Heart left ventricle (tissue), 16 donors: ENCODE measurements at regions not wholly inside any gene's neighbourhood (a gene's known extent, or its start where the extent isn't known, plus 50 kb on each side); places are given as distances from the start of the nearest gene placed in this dataset.

Source experiments
- ATAC-seq, 4 donors: fragments of 200-7000 bp; cut with Tn5 transposase; one replicate each; pipeline ENCODE4 v1.9.1; 2020 to 2022; ENCODE audit warnings: moderate library complexity in 4 of 4, mild to moderate bottlenecking in 3 of 4, moderate number of reproducible peaks in 1 of 4
- DNase-seq, 5 donors: peaks; one replicate each; pipeline ENCODE4 v3.0.0-alpha.2; 2020
- H3K27ac ChIP-seq, 12 donors: fragments of 200-600 bp; sonication (generic) in 4 of 12; one replicate each; pipeline versions ENCODE4 v1.5.0 to v1.8.0; 2016 to 2022; ENCODE audit warnings: mild to moderate bottlenecking in 2 of 12
- H3K27me3 ChIP-seq, 9 donors: fragments of 200-600 bp; sonication (generic) in 2 of 9; one replicate each; pipeline versions ENCODE4 v1.5.1 to v1.8.0; 2016 to 2022; ENCODE audit warnings: mild to moderate bottlenecking in 3 of 9
- H3K36me3 ChIP-seq, 9 donors: fragments of 200-600 bp; sonication (generic) in 2 of 9; one replicate each; pipeline versions ENCODE4 v1.5.0 to v1.8.0; 2018 to 2022; ENCODE audit warnings: mild to moderate bottlenecking in 2 of 9
- H3K4me1 ChIP-seq, 12 donors: fragments of 200-600 bp; sonication (generic) in 4 of 12; one replicate each; pipeline versions ENCODE4 v1.5.0 to v1.8.0; 2016 to 2022; ENCODE audit warnings: mild to moderate bottlenecking in 3 of 12
- H3K4me3 ChIP-seq, 12 donors: fragments of 200-600 bp; sonication (generic) in 4 of 12; one replicate each; pipeline versions ENCODE4 v1.5.0 to v1.8.0; 2017 to 2022; ENCODE audit warnings: mild to moderate bottlenecking in 9 of 12, moderate library complexity in 4 of 12
- H3K9me3 ChIP-seq, 12 donors: fragments of 200-600 bp; sonication (generic) in 4 of 12; one replicate each; pipeline versions ENCODE4 v1.5.0 to v1.8.0; 2016 to 2022; ENCODE audit warnings: mild to moderate bottlenecking in 1 of 12
- CTCF ChIP-seq, 12 donors: fragments of 200-600 bp; sonication (generic) in 4 of 12; IDR thresholded peaks; one replicate each; pipeline versions ENCODE4 v1.5.0 to v1.8.0; 2018 to 2022; ENCODE audit warnings: antibody characterized with exemption in 12 of 12, mild to moderate bottlenecking in 5 of 12
- POLR2A ChIP-seq, 2 donors: fragments of 450-650 bp; IDR thresholded peaks; one replicate each; pipeline ENCODE4 v1.6.1; 2017; ENCODE audit warnings: antibody characterized with exemption in 2 of 2, mild to moderate bottlenecking in 2 of 2, moderate library complexity in 2 of 2
- WGBS, 4 donors: extraction: QIAGEN DNeasy Blood & Tissue Kit in 2 of 4; methylation state at CpG; one replicate each; pipeline versions ENCODE4 v1.1.5 to v1.1.7; 2013 to 2018; 5-methylcytosine and 5-hydroxymethylcytosine counted together
- intact Hi-C, 10 donors: fragments of 100-400 bp; cut with DNase I; formaldehyde crosslinking; loops; one replicate each; pipeline versions ENCODE4 v1.11.1 to v1.14.2; 2022
- donor health status: ischemic (EF 13 %, LVEDD 7.1; RV severe dilation, severe dysfunction).
- donor health status: healthy with polysubstance abuse.
- donor health status: DM: no; HTN: yes; CAD: no.
- donor health status: DM: no; HTN: no; CAD: no.
- donor health status: ischemic (EF 25% LVEDD 6.9; RV normal size, moderate dysfunction).
- donor health status: ischemic (EF 25% LVEDD 5.7; RV mildly dilated, moderate dysfunction).
- donor health status: healthy.
- donor health status: DM: yes; HTN: yes; CAD: no.
- donor health status: ischemic (EF 35%, LVEDD 5.7; RV mildly dilated, moderate dysfunction).
- donor health status: nonischemic (EF 11% LVEDD 7.7; RV severe dilation, severe dysfunction).
- donor health status: DM: yes; HTN: yes; CAD: no.
- donor health status: PGD.
- donor health status: ischemic (EF 29% LVEDD 5.4; RV normal size, mild dysfunction).
- donor health status: nonischemic (EF 23%, LVEDD 6.1; RV moderate dilation, normal function).

GRCh38 chr14:87171141-87171540 is 821.8 kb downstream of the GALC start:
- intact Hi-C loops = no loop called here
- Histone ChIP-seq H3K4me1 (no peaks in the 10 kb centered on the region), H3K36me3 (no peaks in the 10 kb centered on the region), H3K27me3 (no peaks in the 10 kb centered on the region), H3K4me3 (no peak overlapping the region), H3K9me3 (no peaks in the 10 kb centered on the region), H3K27ac (no peak overlapping the region)
- no peak for ATAC-seq
- WGBS, 4 donors = 63 to 70% (median 68%) methylated on average over 2 of the region's 2 CpGs
- no peak for DNase-seq
- TF ChIP-seq CTCF (IDR thresholded peaks at IDR 0.05) (no peak), POLR2A (IDR thresholded peaks at IDR 0.05) (no peak)

- TF ChIP-seq POLR2A (IDR thresholded peaks at IDR 0.05) (no peak), CTCF (IDR thresholded peaks at IDR 0.05) (no peak)
- no peak for ATAC-seq
- intact Hi-C loops = no loop called here
- Histone ChIP-seq H3K36me3 (no peaks in the 10 kb centered on the region), H3K4me3 (no peak overlapping the region), H3K27ac (no peak overlapping the region), H3K27me3 (no peaks in the 10 kb centered on the region), H3K9me3 (no peaks in the 10 kb centered on the region), H3K4me1 (no peaks in the 10 kb centered on the region)
- 29 to 39% (median 37%) methylated on average over 3 of the region's 3 CpGs for WGBS, 4 donors
- no peak for DNase-seq
Measured at GRCh38 chr14:87170179-87170578, 822.8 kb downstream of the GALC start.

- 79 to 92% (median 82%) methylated on average over 2 of the region's 2 CpGs for WGBS, 4 donors
- no peaks in the 10 kb centered on the region for H3K4me1 ChIP-seq
- no peaks in the 10 kb centered on the region for H3K27me3 ChIP-seq
- H3K9me3 ChIP-seq = no peaks in the 10 kb centered on the region
- TF ChIP-seq POLR2A (IDR thresholded peaks at IDR 0.05) = no peak
- TF ChIP-seq CTCF (IDR thresholded peaks at IDR 0.05) = no peak
- H3K36me3 ChIP-seq = no peaks in the 10 kb centered on the region
- H3K4me3 ChIP-seq = no peak overlapping the region
- no peak for ATAC-seq
- no peak overlapping the region for H3K27ac ChIP-seq
- intact Hi-C loops = no loop called here
- no peak for DNase-seq
Measured at GRCh38 chr14:87169362-87169761, 823.6 kb downstream of the GALC start.

GRCh38 chr14:87161502-87161901 is 831.5 kb downstream of the GALC start:
- Histone ChIP-seq H3K4me3 (no peak overlapping the region), H3K36me3 (no peaks in the 10 kb centered on the region), H3K4me1 (peaks cover 0 to 13% (median 0%) of the 10 kb centered on the region in 12 donors), H3K9me3 (no peaks in the 10 kb centered on the region), H3K27me3 (no peaks in the 10 kb centered on the region), H3K27ac (no peak overlapping the region)
- no peak for DNase-seq
- 17 to 38% (median 32%) methylated on average over 4 of the region's 4 CpGs for WGBS, 4 donors
- no peak for ATAC-seq
- no peak for TF ChIP-seq POLR2A (IDR thresholded peaks at IDR 0.05)
- intact Hi-C loops = no loop called here

- H3K9me3 ChIP-seq = no peaks in the 10 kb centered on the region
- H3K36me3 ChIP-seq = no peaks in the 10 kb centered on the region
- intact Hi-C loops = no loop called here
- no peaks in the 10 kb centered on the region for H3K27me3 ChIP-seq
- H3K27ac ChIP-seq = no peak overlapping the region
- 19 to 41% (median 24%) methylated on average over 2 of the region's 2 CpGs for WGBS, 4 donors
- no peak overlapping the region for H3K4me3 ChIP-seq
- DNase-seq (no peak), ATAC-seq (no peak)
- H3K4me1 ChIP-seq = peaks cover 0 to 13% (median 0%) of the 10 kb centered on the region in 12 donors
- no peak for TF ChIP-seq POLR2A (IDR thresholded peaks at IDR 0.05)
- no peak for TF ChIP-seq CTCF (IDR thresholded peaks at IDR 0.05)
Measured at GRCh38 chr14:87160989-87161388, 832.0 kb downstream of the GALC start.
